ENCODE measurements at regions not wholly inside any gene's neighbourhood (a gene's known extent, or its start where the extent isn't known, plus 50 kb on each side); places are given as distances from the start of the nearest gene placed in this dataset.

GRCh38 chr14:44649061-44649460 lies 142.0 kb upstream of the FSCB start:
- H3K36me3 ChIP-seq = no peaks in the 10 kb centered on the region
- no peak for TF ChIP-seq POLR2AphosphoS5 (IDR thresholded peaks at IDR 0.05)
- no peak for TF ChIP-seq POLR2A (IDR thresholded peaks at IDR 0.05)
- no peak for TF ChIP-seq EP300 (IDR thresholded peaks at IDR 0.05)
- no peak for TF ChIP-seq CTCF (IDR thresholded peaks at IDR 0.05)
- DNase-seq = no peak
- 67 to 75% (median 70%) methylated on average over 1 of the region's 1 CpG; no CpG with 5 or more reads in 1 of the 5 donors for WGBS, 5 donors
- peaks cover 0 to 10% (median 0%) of the 10 kb centered on the region in 4 donors for H3K9me3 ChIP-seq
- intact Hi-C loops (cut with DNase I; ENCODE audit: low total_unique reads) = no loop called here
- no peaks in the 10 kb centered on the region for H3K4me1 ChIP-seq
- no peak overlapping the region for H3K4me3 ChIP-seq
- H3K27ac ChIP-seq = no peak overlapping the region
- no peaks in the 10 kb centered on the region for H3K27me3 ChIP-seq

GRCh38 chr14:44640416-44640815 lies 133.3 kb upstream of the FSCB start:
- Histone ChIP-seq H3K27ac (no peak overlapping the region), H3K4me1 (no peaks in the 10 kb centered on the region), H3K36me3 (no peaks in the 10 kb centered on the region), H3K9me3 (peaks cover 0 to 4% (median 0%) of the 10 kb centered on the region in 4 donors), H3K4me3 (no peak overlapping the region), H3K27me3 (no peaks in the 10 kb centered on the region)
- intact Hi-C loops (cut with DNase I; ENCODE audit: low total_unique reads) = no loop called here
- WGBS, 5 donors = 88 to 90% (median 89%) methylated on average over 2 of the region's 2 CpGs
- no peak for DNase-seq
- TF ChIP-seq EP300 (IDR thresholded peaks at IDR 0.05) (no peak), CTCF (IDR thresholded peaks at IDR 0.05) (no peak), POLR2A (IDR thresholded peaks at IDR 0.05) (no peak), POLR2AphosphoS5 (IDR thresholded peaks at IDR 0.05) (no peak)

GRCh38 chr14:44639781-44640385 lies 132.8 kb upstream of the FSCB start:
- WGBS, 5 donors = 39 to 50% (median 43%) methylated on average over 5 of the region's 5 CpGs
- peak in 1 of 2 donors; percentile 9 for DNase-seq
- no peaks in the 10 kb centered on the region for H3K27me3 ChIP-seq

GRCh38 chr14:44634692-44635091 lies 127.6 kb upstream of the FSCB start:
- DNase-seq = no peak
- no peaks in the 10 kb centered on the region for H3K4me1 ChIP-seq
- no peak overlapping the region for H3K27ac ChIP-seq
- H3K36me3 ChIP-seq = no peaks in the 10 kb centered on the region
- H3K4me3 ChIP-seq = no peak overlapping the region
- intact Hi-C loops (cut with DNase I; ENCODE audit: low total_unique reads) = no loop called here
- TF ChIP-seq CTCF (IDR thresholded peaks at IDR 0.05) (no peak), EP300 (IDR thresholded peaks at IDR 0.05) (no peak), POLR2A (IDR thresholded peaks at IDR 0.05) (no peak), POLR2AphosphoS5 (IDR thresholded peaks at IDR 0.05) (no peak)
- WGBS, 5 donors = 64 to 72% (median 66%) methylated on average over 4 of the region's 4 CpGs
- no peaks in the 10 kb centered on the region for H3K27me3 ChIP-seq
- H3K9me3 ChIP-seq = peaks cover 0 to 8% (median 4%) of the 10 kb centered on the region in 4 donors

More at GRCh38 chr14:44639781-44640385, 132.8 kb upstream of the FSCB start:
- intact Hi-C loops (cut with DNase I; ENCODE audit: low total_unique reads) = no loop called here
- Histone ChIP-seq H3K36me3 (no peaks in the 10 kb centered on the region), H3K27ac (no peak overlapping the region), H3K9me3 (peaks cover 0 to 4% (median 0%) of the 10 kb centered on the region in 4 donors), H3K4me1 (no peaks in the 10 kb centered on the region), H3K4me3 (no peak overlapping the region)
- TF ChIP-seq POLR2AphosphoS5 (IDR thresholded peaks at IDR 0.05) (no peak), POLR2A (IDR thresholded peaks at IDR 0.05) (no peak), CTCF (IDR thresholded peaks at IDR 0.05) (no peak), EP300 (IDR thresholded peaks at IDR 0.05) (no peak)
